WTC11 (cell line): ENCODE measurements at regions not wholly inside any gene's neighbourhood (a gene's known extent, or its start where the extent isn't known, plus 50 kb on each side); places are given as distances from the start of the nearest gene placed in this dataset.

Experiments used
- ATAC-seq: fragments of 200-7000 bp; cut with Tn5 transposase; 2 replicates; pipeline ENCODE4 v1.10.0; 2021; ENCODE audit warnings: mild to moderate bottlenecking, moderate library complexity
- CTCF ChIA-PET: fragments of 300-600 bp; sonication (Branson Sonifier 250); formaldehyde crosslinking; loops from one replicate; lab custom pipeline; 2021; ENCODE audit warnings: antibody characterized with exemption; lab: Charles Lee
- POLR2A ChIA-PET: fragments of 350-600 bp; sonication (Branson Sonifier 250); formaldehyde crosslinking; loops from one replicate; lab custom pipeline; 2021; ENCODE audit warnings: antibody characterized with exemption; lab: Charles Lee
- DNase-seq: peaks from one replicate; pipeline ENCODE4 v3.0.0; 2021; ENCODE audit warnings: low spot score
- H3K27ac Mint-ChIP-seq: 2 replicates; pipeline ENCODE4 v1.8.0; 2021; ENCODE audit warnings: mixed read lengths
- H3K27me3 Mint-ChIP-seq: 2 replicates; pipeline ENCODE4 v1.8.0; 2021; ENCODE audit warnings: low read depth, mild to moderate bottlenecking, moderate library complexity, mixed read lengths
- H3K36me3 Mint-ChIP-seq: 2 replicates; pipeline ENCODE4 v1.8.0; 2021; ENCODE audit warnings: mixed read lengths
- H3K4me1 Mint-ChIP-seq: 2 replicates; pipeline ENCODE4 v1.8.0; 2022; ENCODE audit warnings: mixed read lengths
- H3K4me3 Mint-ChIP-seq: 2 replicates; pipeline ENCODE4 v1.8.0; 2021; ENCODE audit warnings: mild to moderate bottlenecking, moderate library complexity, mixed read lengths
- H3K9me3 Mint-ChIP-seq: 2 replicates; pipeline ENCODE4 v1.8.0; 2021; ENCODE audit warnings: mixed read lengths
- AR ChIP-seq: fragments of 250-450 bp; sonication (Bioruptor Pico); IDR thresholded peaks from 2 replicates; pipeline ENCODE4 v1.9.0; 2021; ENCODE audit warnings: mild to moderate bottlenecking
- CTCF ChIP-seq: fragments of 200-600 bp; IDR thresholded peaks from 2 replicates; pipeline ENCODE4 v1.8.0; 2022; ENCODE audit warnings: antibody characterized with exemption
- SP1 ChIP-seq: sonication (generic); formaldehyde crosslinking; conservative IDR thresholded peaks from 2 replicates; pipeline ENCODE4 v1.8.1; 2022; ENCODE audit warnings: missing genetic modification reagents
- TP53 ChIP-seq: sonication (generic); formaldehyde crosslinking; IDR thresholded peaks from 2 replicates; pipeline ENCODE4 v1.8.1; 2023; ENCODE audit warnings: mild to moderate bottlenecking, missing genetic modification reagents
- ZMAT4 ChIP-seq: fragments of 250-450 bp; sonication (Bioruptor Pico); IDR thresholded peaks from 2 replicates; pipeline ENCODE4 v1.9.0; 2021; ENCODE audit warnings: mild to moderate bottlenecking
- TF ChIP-seq, protein P1 (sequence below): fragments of 250-450 bp; sonication (Bioruptor Pico); conservative IDR thresholded peaks from 2 replicates; pipeline ENCODE4 v1.9.0; 2021; ENCODE audit warnings: mild to moderate bottlenecking
- TF ChIP-seq, protein P2 (sequence below): sonication (generic); formaldehyde crosslinking; IDR thresholded peaks from 2 replicates; pipeline ENCODE4 v1.8.1; 2023; ENCODE audit warnings: mild to moderate bottlenecking, missing genetic modification reagents, borderline replicate concordance
- TF ChIP-seq, protein P3 (sequence below): sonication (generic); formaldehyde crosslinking; IDR thresholded peaks from 2 replicates; pipeline ENCODE4 v1.8.1; 2022; ENCODE audit warnings: missing genetic modification reagents, borderline replicate concordance
- TF ChIP-seq, protein P4 (sequence below): fragments of 250-450 bp; sonication (Bioruptor Pico); IDR thresholded peaks from 2 replicates; pipeline ENCODE4 v2.1.2; 2022; ENCODE audit warnings: mild to moderate bottlenecking, moderate library complexity

GRCh38 chr4:67220861-67221260 lies 324.4 kb downstream of the CENPC start (continued):
- no peak for TF ChIP-seq AR
- TF ChIP-seq, protein P1, sequence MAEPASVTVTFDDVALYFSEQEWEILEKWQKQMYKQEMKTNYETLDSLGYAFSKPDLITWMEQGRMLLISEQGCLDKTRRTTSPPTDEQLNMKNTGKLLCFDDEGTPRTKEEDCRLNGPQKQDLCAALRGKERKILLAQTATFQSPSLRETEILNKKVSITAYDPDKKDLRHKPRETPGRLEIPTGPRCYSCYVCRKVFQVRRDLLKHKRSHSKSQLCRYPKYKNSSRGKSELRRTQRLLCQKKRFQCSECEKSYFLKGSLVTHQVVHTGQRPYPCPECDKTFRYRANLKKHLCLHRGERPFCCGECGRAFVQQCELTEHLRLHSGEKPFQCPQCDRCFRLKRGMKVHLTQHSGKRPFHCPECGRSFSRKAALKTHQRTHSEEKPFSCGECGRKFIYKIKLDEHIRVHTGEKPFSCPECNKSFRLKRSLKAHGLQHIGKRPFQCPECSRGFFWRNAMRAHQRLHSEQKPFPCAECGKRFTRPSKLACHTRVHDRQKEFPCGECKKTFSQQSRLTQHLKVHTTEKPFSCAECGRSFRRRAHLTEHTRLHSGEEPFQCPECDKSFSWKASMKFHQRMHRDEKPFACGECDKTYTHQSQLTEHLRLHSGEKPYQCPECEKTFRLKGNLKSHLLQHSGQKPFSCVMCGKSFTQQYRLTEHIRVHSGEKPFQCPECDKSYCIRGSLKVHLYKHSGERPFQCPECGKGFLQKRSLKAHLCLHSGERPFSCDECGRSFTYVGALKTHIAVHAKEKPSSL (CRISPR knock-in tag), result no peak

DNA sequence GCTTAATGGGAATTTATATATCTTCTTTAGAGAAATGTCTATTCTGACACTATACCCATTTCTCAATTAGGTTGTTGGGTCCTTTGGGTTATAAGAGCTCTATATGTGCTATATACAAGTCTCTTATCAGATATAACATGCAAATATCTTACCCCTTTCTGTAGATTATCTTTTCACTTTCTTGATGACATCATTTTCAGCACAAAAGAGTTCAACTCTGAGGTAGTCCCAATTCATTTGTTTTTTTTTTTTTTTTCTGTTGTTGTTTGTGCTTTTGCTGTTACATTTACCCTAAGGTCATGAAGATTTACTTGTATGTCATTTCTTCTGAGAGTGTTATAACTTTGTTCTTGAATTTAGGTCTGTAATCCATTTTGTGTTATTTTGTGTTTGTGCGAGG lies 326.4 kb downstream of the CENPC start:
- ATAC-seq (no peak), DNase-seq (no peak)
- TF ChIP-seq, protein P2, sequence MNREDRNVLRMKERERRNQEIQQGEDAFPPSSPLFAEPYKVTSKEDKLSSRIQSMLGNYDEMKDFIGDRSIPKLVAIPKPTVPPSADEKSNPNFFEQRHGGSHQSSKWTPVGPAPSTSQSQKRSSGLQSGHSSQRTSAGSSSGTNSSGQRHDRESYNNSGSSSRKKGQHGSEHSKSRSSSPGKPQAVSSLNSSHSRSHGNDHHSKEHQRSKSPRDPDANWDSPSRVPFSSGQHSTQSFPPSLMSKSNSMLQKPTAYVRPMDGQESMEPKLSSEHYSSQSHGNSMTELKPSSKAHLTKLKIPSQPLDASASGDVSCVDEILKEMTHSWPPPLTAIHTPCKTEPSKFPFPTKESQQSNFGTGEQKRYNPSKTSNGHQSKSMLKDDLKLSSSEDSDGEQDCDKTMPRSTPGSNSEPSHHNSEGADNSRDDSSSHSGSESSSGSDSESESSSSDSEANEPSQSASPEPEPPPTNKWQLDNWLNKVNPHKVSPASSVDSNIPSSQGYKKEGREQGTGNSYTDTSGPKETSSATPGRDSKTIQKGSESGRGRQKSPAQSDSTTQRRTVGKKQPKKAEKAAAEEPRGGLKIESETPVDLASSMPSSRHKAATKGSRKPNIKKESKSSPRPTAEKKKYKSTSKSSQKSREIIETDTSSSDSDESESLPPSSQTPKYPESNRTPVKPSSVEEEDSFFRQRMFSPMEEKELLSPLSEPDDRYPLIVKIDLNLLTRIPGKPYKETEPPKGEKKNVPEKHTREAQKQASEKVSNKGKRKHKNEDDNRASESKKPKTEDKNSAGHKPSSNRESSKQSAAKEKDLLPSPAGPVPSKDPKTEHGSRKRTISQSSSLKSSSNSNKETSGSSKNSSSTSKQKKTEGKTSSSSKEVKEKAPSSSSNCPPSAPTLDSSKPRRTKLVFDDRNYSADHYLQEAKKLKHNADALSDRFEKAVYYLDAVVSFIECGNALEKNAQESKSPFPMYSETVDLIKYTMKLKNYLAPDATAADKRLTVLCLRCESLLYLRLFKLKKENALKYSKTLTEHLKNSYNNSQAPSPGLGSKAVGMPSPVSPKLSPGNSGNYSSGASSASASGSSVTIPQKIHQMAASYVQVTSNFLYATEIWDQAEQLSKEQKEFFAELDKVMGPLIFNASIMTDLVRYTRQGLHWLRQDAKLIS (CRISPR knock-in tag), result no peak
- TF ChIP-seq, protein P3, sequence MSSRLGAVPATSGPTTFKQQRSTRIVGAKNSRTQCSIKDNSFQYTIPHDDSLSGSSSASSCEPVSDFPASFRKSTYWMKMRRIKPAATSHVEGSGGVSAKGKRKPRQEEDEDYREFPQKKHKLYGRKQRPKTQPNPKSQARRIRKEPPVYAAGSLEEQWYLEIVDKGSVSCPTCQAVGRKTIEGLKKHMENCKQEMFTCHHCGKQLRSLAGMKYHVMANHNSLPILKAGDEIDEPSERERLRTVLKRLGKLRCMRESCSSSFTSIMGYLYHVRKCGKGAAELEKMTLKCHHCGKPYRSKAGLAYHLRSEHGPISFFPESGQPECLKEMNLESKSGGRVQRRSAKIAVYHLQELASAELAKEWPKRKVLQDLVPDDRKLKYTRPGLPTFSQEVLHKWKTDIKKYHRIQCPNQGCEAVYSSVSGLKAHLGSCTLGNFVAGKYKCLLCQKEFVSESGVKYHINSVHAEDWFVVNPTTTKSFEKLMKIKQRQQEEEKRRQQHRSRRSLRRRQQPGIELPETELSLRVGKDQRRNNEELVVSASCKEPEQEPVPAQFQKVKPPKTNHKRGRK, result no peak
- no peak for TF ChIP-seq ZMAT4 (CRISPR knock-in tag)
- CTCF ChIA-PET, result no interaction called here
- Mint-ChIP-seq H3K27ac (no peak overlapping the region), H3K9me3 (no peaks in the 10 kb centered on the region), H3K4me1 (no peaks in the 10 kb centered on the region), H3K36me3 (no peaks in the 10 kb centered on the region), H3K27me3 (no peaks in the 10 kb centered on the region), H3K4me3 (no peak overlapping the region)
- POLR2A ChIA-PET, result no interaction called here

DNA sequence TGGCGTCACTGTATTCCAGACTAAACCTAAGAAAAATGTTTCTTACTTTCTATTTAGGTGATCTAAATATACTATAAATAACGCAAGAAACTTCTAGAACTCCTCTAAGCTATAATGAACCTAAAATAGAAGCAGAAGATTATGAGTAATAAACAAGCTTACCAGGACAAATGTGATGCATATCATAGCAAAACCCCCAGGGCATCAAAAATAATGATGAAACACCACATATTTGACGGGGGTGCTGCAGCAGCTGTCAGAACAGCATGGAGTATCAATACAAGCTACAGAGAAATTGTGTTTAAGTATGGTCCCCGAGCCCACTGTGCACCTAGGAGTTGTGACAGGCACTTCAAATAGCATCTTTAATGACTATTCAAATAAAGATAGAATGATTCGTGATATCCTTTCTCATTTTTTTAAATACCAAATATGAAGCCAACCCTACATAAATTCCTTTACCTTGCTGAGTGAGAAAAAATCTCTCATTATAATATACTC lies 337.3 kb downstream of the CENPC start:
- ATAC-seq (no peak), DNase-seq (no peak)
- ChIA-PET CTCF (no interaction called here), POLR2A (no interaction called here)
- Mint-ChIP-seq H3K36me3 (peaks cover 4% of the 10 kb centered on the region), H3K4me3 (no peak overlapping the region), H3K27ac (no peak overlapping the region), H3K27me3 (no peaks in the 10 kb centered on the region), H3K9me3 (peaks cover 12% of the 10 kb centered on the region), H3K4me1 (0 out of 2 replicates have a peak, but pooled peaks cover 2% of the 10 kb centered on the region)
- no peak for TF ChIP-seq TP53
- TF ChIP-seq SP1 (CRISPR knock-in tag), result no peak
- TF ChIP-seq, protein P2 (CRISPR knock-in tag), result no peak
- TF ChIP-seq, protein P4, sequence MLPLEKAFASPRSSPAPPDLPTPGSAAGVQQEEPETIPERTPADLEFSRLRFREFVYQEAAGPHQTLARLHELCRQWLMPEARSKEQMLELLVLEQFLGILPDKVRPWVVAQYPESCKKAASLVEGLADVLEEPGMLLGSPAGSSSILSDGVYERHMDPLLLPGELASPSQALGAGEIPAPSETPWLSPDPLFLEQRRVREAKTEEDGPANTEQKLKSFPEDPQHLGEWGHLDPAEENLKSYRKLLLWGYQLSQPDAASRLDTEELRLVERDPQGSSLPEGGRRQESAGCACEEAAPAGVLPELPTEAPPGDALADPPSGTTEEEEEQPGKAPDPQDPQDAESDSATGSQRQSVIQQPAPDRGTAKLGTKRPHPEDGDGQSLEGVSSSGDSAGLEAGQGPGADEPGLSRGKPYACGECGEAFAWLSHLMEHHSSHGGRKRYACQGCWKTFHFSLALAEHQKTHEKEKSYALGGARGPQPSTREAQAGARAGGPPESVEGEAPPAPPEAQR (CRISPR knock-in tag), result no peak
- TF ChIP-seq CTCF, result no peak
